B cell (primary cell): ENCODE measurements at regions not wholly inside any gene's neighbourhood (a gene's known extent, or its start where the extent isn't known, plus 50 kb on each side); places are given as distances from the start of the nearest gene placed in this dataset.

ENCODE experiments used
- ATAC-seq: fragments of 200-7000 bp; cut with Tn5 transposase; one replicate; pipeline ENCODE4 v1.10.0; 2021; ENCODE audit warnings: low read depth, mild to moderate bottlenecking, moderate number of reproducible peaks, moderate library complexity
- CTCF ChIA-PET: fragments of 350-600 bp; sonication (Branson Sonifier 250); formaldehyde crosslinking; loops from one replicate; lab custom pipeline; 2021; ENCODE audit warnings: antibody characterized with exemption, inconsistent platforms; lab: Charles Lee
- POLR2A ChIA-PET: fragments of 350-600 bp; sonication (Branson Sonifier 250); formaldehyde crosslinking; loops from one replicate; lab custom pipeline; 2021; ENCODE audit warnings: antibody characterized with exemption; lab: Charles Lee
- DNase-seq: peaks from one replicate; pipeline ENCODE4 v3.0.0; 2013
- H2AFZ ChIP-seq: 2 replicates; pipeline ENCODE4 v1.6.1; 2012; ENCODE audit warnings: mild to moderate bottlenecking, low read depth, low read length; ENCODE audit not compliant: insufficient read depth, poor library complexity, severe bottlenecking
- H3K27ac ChIP-seq, 2 donors: 1 replicate in 1 of 2; 2 replicates in 1 of 2; pipeline ENCODE4 v1.5.1; 2012 to 2013; ENCODE audit warnings: low read length in 2 of 2, mild to moderate bottlenecking in 2 of 2, moderate library complexity in 1 of 2
- H3K27me3 ChIP-seq, 4 experiments: fragments of 200-600 bp in 1 of 4; sonication (generic) in 1 of 4; replicated peaks in 1 of 4; 1 replicate in 2 of 4; 2 replicates in 2 of 4; pipeline versions ENCODE4 v1.6.1 to v1.7.0; 2013 to 2016; ENCODE audit warnings: low read length in 3 of 4, mild to moderate bottlenecking in 2 of 4, mixed read lengths in 1 of 4, moderate library complexity in 1 of 4; ENCODE audit not compliant: insufficient read depth in 4 of 4, control insufficient read depth in 3 of 4; ENCODE audit errors: control extremely low read depth in 1 of 4
- H3K36me3 ChIP-seq, 2 experiments: replicated peaks in 1 of 2; 1 replicate in 1 of 2; 2 replicates in 1 of 2; pipeline versions ENCODE4 v1.6.1 to v1.7.1; 2013; ENCODE audit warnings: low read length in 1 of 2; ENCODE audit not compliant: insufficient read depth in 2 of 2, control insufficient read depth in 1 of 2; ENCODE audit errors: control extremely low read depth in 1 of 2, extremely low read depth in 1 of 2
- H3K4me1 ChIP-seq, 2 donors: fragments of 200-600 bp in 1 of 2; sonication (generic) in 1 of 2; 1 replicate in 1 of 2; 2 replicates in 1 of 2; pipeline versions ENCODE4 v1.5.1 to v1.6.1; 2013 to 2017; ENCODE audit warnings: low read length in 2 of 2; ENCODE audit not compliant: control insufficient read depth in 2 of 2, insufficient read depth in 2 of 2
- H3K4me2 ChIP-seq: replicated peaks from 2 replicates; pipeline ENCODE3; 2012; ENCODE audit warnings: mild to moderate bottlenecking, low read depth, low read length; ENCODE audit not compliant: poor library complexity, severe bottlenecking
- H3K4me3 ChIP-seq, 5 experiments: fragments of 200-600 bp in 1 of 5; sonication (generic) in 1 of 5; 1 replicate in 3 of 5; 2 replicates in 2 of 5; pipeline versions ENCODE4 v1.5.1 to v1.7.0; 2011 to 2016; ENCODE audit warnings: low read length in 4 of 5, mild to moderate bottlenecking in 4 of 5, low read depth in 2 of 5, control low read depth in 1 of 5, moderate library complexity in 1 of 5; ENCODE audit not compliant: insufficient read depth in 1 of 5; ENCODE audit errors: control extremely low read depth in 1 of 5, extremely low read depth in 1 of 5
- H3K79me2 ChIP-seq: fragments of 200-600 bp; sonication (generic); one replicate; pipeline ENCODE4 v1.6.0; 2016; ENCODE audit warnings: low read length; ENCODE audit not compliant: control insufficient read depth, insufficient read depth
- H3K9ac ChIP-seq: fragments of 200-600 bp; sonication (generic); 2 replicates; pipeline ENCODE4 v1.6.1; 2017; ENCODE audit warnings: mild to moderate bottlenecking, low read length, moderate library complexity
- H3K9me3 ChIP-seq, 3 donors: one replicate each; pipeline versions ENCODE4 v1.6.1 to v1.7.1; 2013; ENCODE audit warnings: low read length in 2 of 3; ENCODE audit not compliant: control insufficient read depth in 2 of 3, insufficient read depth in 1 of 3; ENCODE audit errors: control extremely low read depth in 1 of 3
- H4K20me1 ChIP-seq: 2 replicates; pipeline ENCODE4 v1.6.0; 2012; ENCODE audit warnings: mild to moderate bottlenecking, low read length; ENCODE audit not compliant: insufficient read depth, control insufficient read depth, poor library complexity, severe bottlenecking
- H3K27ac Mint-ChIP-seq: one replicate; pipeline ENCODE4 v1.8.0; 2021; ENCODE audit warnings: mixed read lengths
- H3K27me3 Mint-ChIP-seq: one replicate; pipeline ENCODE4 v1.8.0; 2021; ENCODE audit warnings: mixed read lengths
- H3K4me1 Mint-ChIP-seq: one replicate; pipeline ENCODE4 v1.8.0; 2021; ENCODE audit warnings: mixed read lengths
- H3K4me3 Mint-ChIP-seq: one replicate; pipeline ENCODE4 v1.8.0; 2021; ENCODE audit warnings: mixed read lengths
- H3K9me3 Mint-ChIP-seq: one replicate; pipeline ENCODE4 v1.8.0; 2022; ENCODE audit warnings: mixed read lengths; ENCODE audit not compliant: insufficient read depth
- CTCF ChIP-seq: fragments of 200-600 bp; IDR thresholded peaks from one replicate; pipeline ENCODE4 v1.8.0; 2022; ENCODE audit warnings: antibody characterized with exemption, mild to moderate bottlenecking
- EZH2 ChIP-seq: IDR thresholded peaks from 2 replicates; pipeline ENCODE4 v1.6.1; 2012; ENCODE audit warnings: borderline replicate concordance, low read depth, mild to moderate bottlenecking, moderate library complexity, low read length; ENCODE audit not compliant: insufficient read depth, poor library complexity, severe bottlenecking
- WGBS: methylation state at CpG from one replicate; pipeline ENCODE4 v1.1.5; 2013; ENCODE audit warnings: missing lambda C conversion rate; ENCODE audit not compliant: insufficient coverage; 5-methylcytosine and 5-hydroxymethylcytosine counted together
- intact Hi-C: fragments of 100-400 bp; cut with micrococcal nuclease; formaldehyde crosslinking; loops from one replicate; pipeline ENCODE4 v1.10.0; 2022

GRCh38 chr4:33961761-33962160 lies 2282.6 kb downstream of the ARAP2 start:
- WGBS: no CpG with 5 or more reads among the region's 2 CpGs
- intact Hi-C loops: no loop called here
- Histone ChIP-seq H3K36me3 (no peaks in the 10 kb centered on the region), H3K79me2 (no peaks in the 10 kb centered on the region), H3K4me3 (no peak overlapping the region), H3K27me3 (no peaks in the 10 kb centered on the region), H3K9ac (no peak overlapping the region), H3K4me2 (no peak overlapping the region), H3K27ac (no peak overlapping the region), H3K9me3 (no peaks in the 10 kb centered on the region), H3K4me1 (no peaks in the 10 kb centered on the region), H2AFZ (no peak overlapping the region), H4K20me1 (no peaks in the 10 kb centered on the region)
- TF ChIP-seq EZH2: no peak
- TF ChIP-seq CTCF: no peak
- no peaks in the 10 kb centered on the region for H3K4me1 Mint-ChIP-seq
- H3K27ac Mint-ChIP-seq: no peak overlapping the region
- ChIA-PET CTCF (no interaction called here), POLR2A (no interaction called here)
- peaks cover 6% of the 10 kb centered on the region for H3K9me3 Mint-ChIP-seq
- ATAC-seq (no peak), DNase-seq (no peak)
- no peaks in the 10 kb centered on the region for H3K27me3 Mint-ChIP-seq
- no peak overlapping the region for H3K4me3 Mint-ChIP-seq

GRCh38 chr4:33966808-33967207 lies 2277.5 kb downstream of the ARAP2 start:
- ATAC-seq (no peak), DNase-seq (no peak)
- Mint-ChIP-seq H3K27me3 (no peaks in the 10 kb centered on the region), H3K4me3 (no peak overlapping the region), H3K27ac (no peak overlapping the region), H3K4me1 (no peaks in the 10 kb centered on the region), H3K9me3 (peaks cover 2% of the 10 kb centered on the region)
- no peak overlapping the region for H3K4me2 ChIP-seq
- H4K20me1 ChIP-seq: no peaks in the 10 kb centered on the region
- CTCF ChIA-PET: no interaction called here
- no peak overlapping the region for H3K9ac ChIP-seq
- H3K27ac ChIP-seq: no peak overlapping the region
- no peaks in the 10 kb centered on the region for H3K79me2 ChIP-seq
- intact Hi-C loops: no loop called here
- WGBS: no CpG with 5 or more reads among the region's 1 CpG
- no peaks in the 10 kb centered on the region for H3K4me1 ChIP-seq
- H3K9me3 ChIP-seq: peaks cover 0 to 1% (median 0%) of the 10 kb centered on the region in 3 donors
- POLR2A ChIA-PET: no interaction called here
- no peak for TF ChIP-seq EZH2
- TF ChIP-seq CTCF: no peak
- H2AFZ ChIP-seq: no peak overlapping the region
- H3K4me3 ChIP-seq: no peak overlapping the region
- H3K36me3 ChIP-seq: no peaks in the 10 kb centered on the region
- no peaks in the 10 kb centered on the region for H3K27me3 ChIP-seq
